Stimulated activated CD8-positive, alpha-beta memory T cell treated with anti-CD3 and anti-CD28 coated beads, Interleukin-2, amount 100 ng/mL, for 1 hour (primary cell): ENCODE measurements at regions not wholly inside any gene's neighbourhood (a gene's known extent, or its start where the extent isn't known, plus 50 kb on each side); places are given as distances from the start of the nearest gene placed in this dataset.

Experiments
- DNase-seq, 2 donors: peaks; one replicate each; pipeline ENCODE4 v3.0.0-alpha.2; 2020; ENCODE audit warnings: low read depth in 2 of 2

- DNase-seq = no peak
Measured at GRCh38 chr12:14275886-14276285, 89.6 kb upstream of the ATF7IP start.

DNA sequence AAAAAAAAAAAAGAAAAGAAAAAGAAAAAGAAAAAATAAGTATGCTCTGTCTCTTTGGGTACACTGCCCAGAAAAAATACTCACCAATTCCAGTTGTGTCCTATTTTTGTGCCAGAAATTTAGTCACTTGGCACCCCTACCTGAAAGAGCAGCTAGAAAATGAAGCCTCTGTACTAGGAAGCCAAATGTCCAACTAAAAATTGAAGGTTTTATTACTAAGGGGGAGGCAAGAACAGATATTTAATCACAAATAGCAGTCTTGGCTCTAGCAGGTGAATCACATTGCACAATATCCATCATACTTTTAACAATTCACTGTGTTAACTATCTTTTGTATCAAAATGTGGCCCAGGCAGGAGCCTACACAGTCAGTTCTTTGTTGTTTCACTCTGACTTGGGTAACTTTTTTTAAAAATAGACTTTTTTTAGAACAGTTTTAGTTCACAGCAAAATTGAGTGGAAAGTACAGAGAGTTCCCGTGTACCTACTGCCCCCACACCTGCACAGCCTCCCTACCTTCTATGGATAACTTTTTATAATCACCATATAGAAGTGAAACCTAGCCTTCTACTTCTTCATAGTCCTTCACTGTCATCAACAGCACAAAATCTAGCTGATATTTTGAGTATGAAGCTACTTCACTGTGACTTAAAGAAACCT is 87.1 kb upstream of the ATF7IP start:
- no peak for DNase-seq

DNA sequence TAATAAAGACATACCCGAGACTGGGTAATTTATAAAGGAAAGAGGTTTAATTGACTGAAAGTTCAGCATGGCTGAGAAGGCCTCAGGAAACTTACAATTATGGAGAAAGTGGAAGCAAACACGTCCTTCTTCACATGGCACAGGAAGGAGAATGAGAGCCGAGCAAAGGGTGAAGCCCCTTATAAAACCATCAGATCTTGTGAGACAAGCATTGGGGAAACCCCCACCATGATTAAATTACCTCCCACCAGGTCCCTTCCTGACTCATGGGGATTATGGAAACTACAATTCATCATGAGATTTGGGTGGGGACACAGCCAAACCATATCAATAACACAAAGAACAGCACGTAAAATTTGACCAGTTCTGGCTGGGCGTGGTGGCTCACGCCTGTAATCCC is 85.6 kb upstream of the ATF7IP start:
- DNase-seq = no peak

DNA sequence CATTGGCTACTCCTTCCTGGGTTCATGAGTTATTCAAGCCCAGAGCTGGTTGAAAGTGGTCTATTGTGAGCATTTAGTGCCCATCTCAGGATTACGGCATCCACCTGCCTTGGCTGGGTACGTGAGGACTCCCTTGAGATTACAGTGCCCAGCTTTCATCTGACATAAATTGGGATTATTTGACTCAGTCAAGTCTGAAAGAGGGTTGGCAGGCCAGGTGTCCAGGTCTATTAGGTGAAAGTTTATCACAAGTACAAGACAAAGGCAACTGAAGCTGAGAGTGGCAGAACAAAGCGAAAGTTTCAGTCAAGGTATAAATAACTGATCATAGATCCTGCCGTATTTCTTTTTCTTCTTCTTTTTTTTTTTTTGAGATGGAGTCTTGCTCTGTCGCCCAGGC is 84.6 kb upstream of the ATF7IP start:
- no peak for DNase-seq

- no peak for DNase-seq
Measured at GRCh38 chr12:14281539-14281938, 83.9 kb upstream of the ATF7IP start.

GRCh38 chr12:14283489-14284144 is 81.9 kb upstream of the ATF7IP start:
- DNase-seq = no peak

DNA sequence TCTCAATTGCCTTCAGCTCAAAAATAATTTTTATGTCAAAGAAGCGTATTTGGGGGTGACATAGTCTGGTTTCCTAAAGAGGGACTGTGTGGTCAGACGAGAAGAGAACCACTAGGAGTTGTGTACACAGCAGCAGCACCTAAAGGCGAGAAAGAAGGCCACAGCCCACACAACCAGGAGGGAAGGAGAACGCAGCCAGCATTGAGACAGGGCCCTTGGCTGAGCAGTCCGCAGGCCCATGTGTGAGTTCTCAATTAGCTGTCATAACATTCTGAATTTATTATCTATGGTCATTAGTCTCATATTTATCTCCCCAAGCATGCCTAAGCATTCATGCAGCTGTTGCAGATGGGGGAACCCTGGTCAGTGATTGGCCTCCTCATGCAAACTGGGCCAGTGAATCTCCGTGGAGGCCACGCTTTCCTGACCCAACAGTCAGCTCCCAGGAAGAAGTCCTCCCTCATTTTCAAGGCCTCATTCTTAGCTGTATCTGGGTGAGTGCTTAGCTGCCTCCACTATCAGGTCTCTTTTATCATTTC is 81.2 kb upstream of the ATF7IP start:
- DNase-seq = no peak

DNA sequence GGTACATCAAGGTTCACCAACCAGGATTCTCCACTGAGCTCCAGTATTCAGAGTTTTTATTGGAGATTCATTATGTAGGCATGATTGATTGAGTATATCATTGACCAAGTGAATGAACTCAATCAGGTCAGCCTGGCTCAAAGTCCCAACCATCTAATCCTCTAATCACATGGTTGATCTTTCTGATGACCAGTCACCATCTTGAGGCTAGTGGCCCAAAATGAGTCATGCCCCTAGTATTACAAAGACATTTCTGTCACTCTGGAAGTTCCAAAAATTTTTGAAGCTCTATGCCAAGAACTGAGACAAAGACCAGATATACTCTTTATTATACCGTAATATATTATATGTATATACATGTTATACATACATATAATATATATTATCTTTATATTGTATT is 75.9 kb upstream of the ATF7IP start:
- no peak for DNase-seq

- DNase-seq = no peak
Measured at GRCh38 chr12:14290951-14291350, 74.5 kb upstream of the ATF7IP start.

DNA sequence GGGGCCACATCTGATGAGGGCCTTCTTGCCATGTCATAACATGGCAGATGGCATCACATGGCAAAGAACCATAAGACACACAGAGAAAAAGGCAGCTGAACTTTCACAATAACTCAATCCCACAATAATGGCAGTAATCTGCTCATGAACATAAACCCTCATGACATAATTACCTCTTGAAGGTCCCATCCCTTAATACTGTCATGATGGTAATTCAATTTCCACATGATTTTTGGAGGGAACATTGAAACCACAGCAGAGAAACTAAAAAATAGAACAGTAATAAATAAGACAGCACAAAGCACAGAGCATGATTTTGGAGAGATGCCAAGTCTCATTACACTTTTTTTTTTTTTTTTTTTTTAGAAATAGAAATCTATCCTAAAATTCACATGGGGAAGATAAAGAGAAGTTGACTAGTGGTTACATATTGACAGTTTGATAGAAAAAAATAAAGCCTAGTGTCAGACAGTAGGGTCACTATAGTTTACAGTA is 61.8 kb upstream of the ATF7IP start:
- DNase-seq = no peak

- no peak for DNase-seq
Measured at GRCh38 chr12:14307004-14307403, 58.5 kb upstream of the ATF7IP start.

- no peak for DNase-seq
Measured at GRCh38 chr12:14308516-14308915, 57.0 kb upstream of the ATF7IP start.

DNA sequence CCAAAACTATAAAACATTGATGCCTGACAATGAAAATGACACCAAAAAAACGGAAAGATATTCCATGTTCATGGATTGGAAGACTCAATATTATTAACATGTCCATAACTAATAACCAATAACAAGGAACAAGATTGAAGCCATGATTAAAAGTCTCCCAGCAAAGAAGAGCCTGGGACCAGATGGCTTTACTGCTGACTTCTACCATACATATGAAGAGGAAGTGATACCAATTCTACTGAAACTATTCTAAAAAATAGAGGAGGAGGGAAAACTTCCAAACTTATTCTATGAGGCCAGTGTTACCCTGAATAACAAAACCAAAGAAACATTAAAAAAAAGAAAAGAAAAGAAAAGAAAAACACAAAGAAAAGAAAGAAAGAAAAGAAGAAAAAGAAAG is 54.6 kb upstream of the ATF7IP start:
- DNase-seq = no peak

DNA sequence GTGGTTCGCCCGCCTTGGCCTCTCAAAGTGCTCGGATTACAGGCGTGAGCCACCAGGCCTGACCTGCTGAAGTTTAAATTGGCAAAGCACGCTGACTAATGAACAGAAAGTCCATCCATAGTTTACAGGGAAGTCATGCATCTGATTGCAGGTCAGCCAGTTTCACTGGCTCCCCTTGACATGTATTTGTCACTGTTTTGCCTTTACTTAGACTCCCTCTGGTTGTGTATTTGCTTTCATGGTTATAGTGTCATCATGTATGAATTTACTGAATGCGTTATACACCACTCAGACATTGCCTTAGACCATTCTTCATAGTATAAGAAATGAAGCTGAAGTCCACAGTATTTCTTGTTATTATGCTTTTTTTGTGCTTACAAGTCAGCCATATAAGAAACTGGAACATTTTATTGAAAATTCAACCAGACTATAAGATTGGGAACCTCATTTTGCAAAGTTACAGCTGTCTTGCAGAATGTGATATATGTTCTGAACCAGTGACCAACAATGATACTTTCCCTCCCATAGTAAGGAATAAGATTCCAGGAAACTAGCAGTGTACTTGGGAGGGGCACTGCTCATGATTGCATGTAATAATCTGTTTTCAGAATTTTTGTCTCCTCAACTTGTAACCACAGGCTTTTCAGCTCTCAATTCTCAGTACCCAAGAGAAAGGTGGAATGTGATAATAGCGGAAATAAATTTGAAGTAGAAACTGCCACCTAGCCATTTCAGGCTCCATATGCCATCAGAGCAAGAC is 51.9 kb upstream of the ATF7IP start:
- DNase-seq = no peak

DNA sequence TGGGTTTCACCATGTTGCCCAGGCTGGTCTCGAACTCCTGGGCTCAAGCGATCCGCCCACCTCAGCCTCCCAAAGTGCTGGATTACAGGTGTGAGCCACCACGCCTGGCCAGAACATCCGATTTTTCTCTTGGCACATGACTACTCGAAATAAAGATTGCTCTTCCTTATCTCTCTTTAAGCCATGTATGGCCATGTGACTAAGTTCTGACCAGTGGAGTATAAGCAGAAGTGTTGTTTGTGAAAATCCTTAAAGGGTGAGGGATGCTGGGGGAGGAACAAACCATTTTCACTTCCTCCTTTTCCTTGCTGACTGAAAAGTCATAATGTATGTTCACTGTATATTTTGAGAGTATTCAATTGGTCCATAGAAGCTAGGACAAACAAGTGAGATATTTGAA is 50.7 kb upstream of the ATF7IP start:
- DNase-seq = no peak

DNA sequence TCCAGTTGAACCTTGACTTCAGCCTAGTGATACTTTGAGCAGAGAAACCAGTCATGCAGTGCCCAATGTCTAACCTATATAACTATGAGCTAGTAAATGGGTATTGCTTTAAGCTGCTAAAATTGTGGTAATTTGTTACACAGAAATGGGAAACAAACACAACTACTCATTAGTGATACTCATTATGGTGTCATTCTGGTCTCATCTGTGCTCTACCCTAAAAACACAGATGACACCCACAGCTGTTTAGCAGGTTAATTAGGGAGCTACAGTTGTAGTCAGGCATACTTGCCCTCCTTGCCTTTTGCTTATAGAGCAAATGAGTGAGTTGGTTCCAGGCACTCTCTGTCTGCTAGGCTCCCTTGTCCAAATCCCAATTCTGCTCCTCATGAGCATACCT is 50.0 kb upstream of the ATF7IP start:
- DNase-seq = no peak
